GM18505 (cell line): ENCODE measurements at regions not wholly inside any gene's neighbourhood (a gene's known extent, or its start where the extent isn't known, plus 50 kb on each side); places are given as distances from the start of the nearest gene placed in this dataset.

Experiments used
- ATAC-seq: cut with Tn5 transposase; IDR thresholded peaks from one replicate; pipeline ENCODE4 v1.9.1; 2021; ENCODE audit not compliant: unreplicated experiment
- POLR2A ChIP-seq: IDR thresholded peaks from 4 replicates; pipeline ENCODE4 v1.6.1; 2011; ENCODE audit warnings: borderline replicate concordance; ENCODE audit not compliant: insufficient read depth, insufficient read length; ENCODE audit errors: extremely low read depth

- no peak for ATAC-seq
- TF ChIP-seq POLR2A, result no peak
These were observed 135.7 kb downstream of the DHX35 start for GRCh38 chr20:39097889-39098288.

GRCh38 chr20:39095870-39096269 is 133.7 kb downstream of the DHX35 start:
- no peak for TF ChIP-seq POLR2A

GRCh38 chr20:39094391-39094790 is 132.2 kb downstream of the DHX35 start:
- TF ChIP-seq POLR2A, result no peak
- ATAC-seq, result no peak

More at GRCh38 chr20:39095870-39096269, 133.7 kb downstream of the DHX35 start:
- ATAC-seq, result no peak

- ATAC-seq, result no peak
- no peak for TF ChIP-seq POLR2A
These were observed 130.7 kb downstream of the DHX35 start for GRCh38 chr20:39092733-39093410.

GRCh38 chr20:39090906-39091305 is 128.8 kb downstream of the DHX35 start:
- TF ChIP-seq POLR2A, result no peak
- ATAC-seq, result no peak

- ATAC-seq, result no peak
- no peak for TF ChIP-seq POLR2A
These were observed 127.7 kb downstream of the DHX35 start for GRCh38 chr20:39089797-39090196.
